ENCODE measurements at regions not wholly inside any gene's neighbourhood (a gene's known extent, or its start where the extent isn't known, plus 50 kb on each side); places are given as distances from the start of the nearest gene placed in this dataset.
A peak's percentile ranks its signal among the peaks of the same experiment; 100 is the strongest.
"Not testable (repeated sequence)": the region's sequence is repeated elsewhere in the genome, so short reads cannot be mapped to it uniquely, and the experiment has no call there.

GRCh38 chr3:8020047-8020841 lies 481.4 kb upstream of the LMCD1 start:
- DNase-seq = no peak

- DNase-seq = no peak
Observed at GRCh38 chr3:8027954-8028353, 473.7 kb upstream of the LMCD1 start.

GRCh38 chr3:8050283-8050682 lies 451.3 kb upstream of the LMCD1 start:
- no peak for DNase-seq

DNA sequence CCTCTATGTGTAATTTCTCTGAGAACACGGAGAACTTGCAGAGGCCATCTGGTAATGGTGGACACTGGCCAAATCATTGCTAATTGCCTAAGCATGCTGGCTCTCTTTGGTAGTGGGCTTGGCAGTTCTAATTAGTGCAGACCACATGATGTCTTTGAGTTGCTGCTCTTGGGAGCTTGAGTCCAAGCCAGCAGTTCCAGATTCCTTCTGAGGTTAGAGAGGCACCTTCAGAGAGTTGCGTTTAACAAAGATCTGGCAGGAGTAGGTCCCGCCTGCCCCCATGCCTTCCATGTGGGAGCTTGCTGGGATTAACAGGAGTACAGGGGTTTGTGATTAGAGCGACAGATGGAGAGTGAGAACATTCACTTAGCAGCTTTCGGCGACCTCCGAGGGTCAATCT lies 449.0 kb upstream of the LMCD1 start:
- DNase-seq = no peak

- not testable (repeated sequence) for DNase-seq
Observed at GRCh38 chr3:8068135-8068534, 433.5 kb upstream of the LMCD1 start.

DNA sequence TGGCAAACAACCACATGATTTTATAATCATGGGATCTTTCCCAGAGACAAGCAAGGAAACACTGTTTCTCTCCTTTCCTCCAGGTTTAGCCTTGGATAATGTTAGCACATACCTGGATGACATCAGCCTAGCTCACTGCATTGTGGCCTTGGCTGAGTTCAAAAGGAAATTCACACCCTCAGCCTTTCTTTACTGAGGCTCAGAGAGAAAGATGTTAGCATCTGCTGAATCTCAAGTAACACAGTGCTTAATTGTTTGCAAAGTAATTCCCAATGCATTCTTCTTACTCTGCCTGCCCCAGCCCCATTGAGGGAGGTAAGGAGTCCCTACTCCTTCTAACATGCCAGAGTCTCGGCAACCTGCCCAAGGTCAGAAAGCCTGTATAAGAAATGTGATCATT lies 432.2 kb upstream of the LMCD1 start:
- no peak for DNase-seq

DNA sequence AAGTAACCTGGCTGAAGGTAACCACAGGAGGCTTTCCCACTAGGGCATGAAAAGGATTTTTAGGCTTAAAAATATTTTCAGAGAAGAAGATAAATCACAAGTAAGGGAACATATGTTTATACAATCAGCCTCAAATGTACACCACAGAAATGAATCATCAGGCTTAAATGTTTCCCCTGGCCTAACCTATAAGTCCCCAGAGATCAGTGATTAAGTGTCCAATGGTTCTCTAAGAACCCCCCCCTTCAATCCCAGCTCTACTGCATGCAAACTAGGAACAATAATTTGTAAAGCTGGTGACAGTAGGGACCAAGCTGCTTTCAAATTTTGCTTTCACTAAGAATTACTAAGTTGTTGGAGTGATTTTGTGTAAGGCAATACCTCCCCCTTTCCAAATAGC lies 431.6 kb upstream of the LMCD1 start:
- DNase-seq = no peak

DNA sequence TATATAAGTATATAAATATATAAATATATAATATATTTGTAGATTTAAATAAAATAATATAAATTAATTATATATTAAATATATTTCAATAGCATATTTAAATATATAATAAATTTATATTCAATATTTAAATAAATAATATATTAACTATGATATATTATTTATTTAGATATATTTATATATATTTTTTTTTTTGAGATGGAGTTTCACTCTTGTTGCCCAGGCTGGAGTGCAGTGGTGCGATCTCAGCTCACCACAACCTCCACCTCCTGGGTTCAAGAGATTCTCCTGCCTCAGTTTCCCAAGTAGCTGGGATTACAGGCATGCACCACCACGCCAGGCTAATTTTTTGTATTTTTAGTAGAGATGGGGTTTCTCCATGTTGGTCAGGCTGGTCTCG lies 426.9 kb upstream of the LMCD1 start:
- DNase-seq = not testable (repeated sequence)

GRCh38 chr3:8077126-8077525 lies 424.5 kb upstream of the LMCD1 start:
- DNase-seq = no peak

DNA sequence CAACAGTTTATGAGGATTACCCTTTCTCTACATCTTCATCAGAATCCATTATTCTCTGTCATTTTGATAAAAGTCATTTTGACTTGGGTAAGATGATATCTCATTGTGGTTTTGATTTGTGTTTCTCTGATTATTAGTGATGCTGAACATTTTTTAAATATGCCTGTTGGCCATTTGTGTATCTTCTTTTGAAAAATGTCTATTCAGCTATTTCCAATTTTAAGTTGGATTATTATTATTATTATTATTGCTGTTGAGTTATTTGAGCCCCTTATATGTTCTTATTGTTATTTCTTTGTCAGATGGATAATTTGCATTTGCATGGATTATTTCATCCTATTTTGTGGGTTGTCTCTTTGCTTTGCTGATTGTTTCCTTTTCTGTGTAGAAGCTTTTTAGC lies 421.2 kb upstream of the LMCD1 start:
- DNase-seq = no peak

GRCh38 chr3:8085498-8085897 lies 416.1 kb upstream of the LMCD1 start:
- DNase-seq = no peak

DNA sequence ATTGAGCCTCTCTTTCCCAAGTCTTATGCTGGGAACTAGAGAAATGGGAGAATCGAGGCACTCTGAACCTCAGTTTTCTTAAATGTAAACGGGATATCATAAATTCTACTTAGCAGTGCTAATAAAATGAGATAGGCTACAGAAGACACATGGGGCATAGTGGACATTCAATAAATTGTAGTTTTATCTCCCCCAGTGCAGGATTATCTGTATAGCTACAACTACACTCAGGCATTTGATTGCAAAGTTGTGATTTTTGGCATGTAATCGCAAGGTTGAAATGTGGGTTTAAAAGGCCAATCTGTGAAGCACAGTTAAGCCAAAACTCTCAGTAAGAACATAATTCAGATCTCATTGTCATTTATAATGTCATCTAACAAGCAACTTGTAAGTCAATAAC lies 413.7 kb upstream of the LMCD1 start:
- DNase-seq = no peak

DNA sequence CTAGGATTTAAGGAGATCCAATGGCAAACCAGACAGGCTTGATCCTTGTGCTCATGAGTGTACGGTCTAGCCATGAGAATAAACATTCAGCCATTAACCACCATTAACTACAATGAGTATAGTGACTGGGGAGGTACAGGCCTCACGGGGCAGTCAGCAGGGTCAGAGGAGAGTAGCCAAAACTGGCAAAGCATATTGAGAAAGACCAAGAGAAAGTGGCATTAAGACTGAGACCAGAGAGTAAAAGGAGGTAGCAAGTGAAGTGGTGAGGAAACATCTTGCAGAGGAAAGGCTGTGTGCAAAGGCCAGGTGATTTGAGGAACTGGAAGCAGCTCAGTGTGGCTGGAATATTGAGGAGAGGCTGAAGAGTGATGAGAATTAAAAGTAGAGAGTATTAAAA lies 407.2 kb upstream of the LMCD1 start:
- DNase-seq = peak; percentile 32 to 66 (median 60)

DNA sequence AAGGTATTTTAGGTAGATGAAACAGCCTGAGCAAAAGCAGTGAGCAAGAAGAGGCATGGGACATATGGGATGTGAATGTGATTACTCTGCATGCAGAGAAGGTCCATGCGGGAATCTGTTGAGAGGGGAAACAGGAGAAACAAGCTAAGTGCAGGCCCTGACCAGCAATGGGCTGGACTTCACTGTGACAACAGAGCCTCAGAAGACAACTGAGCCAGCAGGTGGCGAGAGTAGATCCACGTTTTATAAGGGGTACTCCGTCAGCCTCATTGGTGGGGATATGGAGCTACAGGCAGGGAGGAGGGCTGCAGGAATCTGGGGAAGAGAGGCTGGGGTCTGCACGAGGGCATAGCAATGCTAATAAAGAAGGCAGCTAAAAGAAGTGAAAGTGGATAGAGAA lies 405.9 kb upstream of the LMCD1 start:
- DNase-seq = no peak

GRCh38 chr3:8097690-8098089 lies 403.9 kb upstream of the LMCD1 start:
- DNase-seq = no peak

DNA sequence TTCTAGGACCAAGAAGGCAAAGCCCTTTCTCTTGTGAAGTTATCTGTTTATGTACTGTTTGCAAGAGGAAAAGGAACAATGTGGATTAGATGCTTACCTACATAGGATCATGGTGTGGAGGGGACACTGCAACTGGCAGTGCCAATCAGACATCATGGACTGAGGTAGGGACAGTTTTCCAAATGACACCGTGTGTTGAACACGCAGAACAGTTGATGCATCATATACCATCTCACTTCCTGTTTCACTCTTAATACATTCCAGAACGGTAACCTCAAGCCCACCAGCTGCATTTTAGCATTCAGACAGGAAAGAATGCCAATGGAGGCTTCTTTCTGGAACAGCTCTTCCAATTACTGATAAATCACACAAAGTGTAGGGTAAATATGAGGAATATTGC lies 397.7 kb upstream of the LMCD1 start:
- no peak for DNase-seq

DNA sequence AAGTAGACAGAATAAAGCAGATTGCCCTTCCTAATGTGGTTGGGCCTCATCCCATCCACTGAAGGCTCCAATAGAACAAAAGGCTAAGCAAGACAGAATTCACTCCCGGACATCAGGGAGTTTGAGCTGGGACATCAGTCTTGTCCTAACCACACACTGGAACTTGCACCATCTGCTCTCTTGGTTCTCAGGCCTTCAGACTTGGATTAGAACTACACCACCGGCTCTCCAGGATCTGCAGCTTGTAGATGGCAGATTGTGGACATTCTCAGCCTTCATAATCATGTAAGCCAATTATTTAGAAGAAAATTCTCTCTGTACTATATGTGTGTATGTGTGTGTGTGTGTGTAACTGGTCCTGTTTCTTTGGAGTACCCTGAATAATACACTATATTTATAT lies 394.7 kb upstream of the LMCD1 start:
- no peak for DNase-seq

GRCh38 chr3:8110966-8111798 lies 390.4 kb upstream of the LMCD1 start:
- peak; percentile 72 to 85 (median 80) for DNase-seq

GRCh38 chr3:8112587-8112986 lies 389.0 kb upstream of the LMCD1 start:
- DNase-seq = no peak

DNA sequence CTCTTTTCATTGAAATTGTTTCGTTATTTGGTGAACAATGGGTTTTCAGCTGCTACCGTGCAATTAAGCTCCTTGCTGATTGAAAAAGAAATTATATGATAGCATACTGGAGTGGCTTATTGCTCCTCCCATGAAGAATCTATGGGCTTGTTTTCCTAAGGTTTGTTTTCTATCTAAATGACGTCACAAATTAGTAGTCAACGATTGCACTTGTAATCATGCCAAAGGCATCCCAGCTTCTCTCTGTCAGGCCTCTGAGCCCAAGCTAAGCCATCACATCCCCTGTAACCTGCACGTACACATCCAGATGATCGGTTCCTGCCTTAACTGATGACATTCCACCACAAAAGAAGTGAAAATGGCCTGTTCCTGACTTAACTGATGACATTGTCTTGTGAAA lies 388.0 kb upstream of the LMCD1 start:
- no peak for DNase-seq

DNA sequence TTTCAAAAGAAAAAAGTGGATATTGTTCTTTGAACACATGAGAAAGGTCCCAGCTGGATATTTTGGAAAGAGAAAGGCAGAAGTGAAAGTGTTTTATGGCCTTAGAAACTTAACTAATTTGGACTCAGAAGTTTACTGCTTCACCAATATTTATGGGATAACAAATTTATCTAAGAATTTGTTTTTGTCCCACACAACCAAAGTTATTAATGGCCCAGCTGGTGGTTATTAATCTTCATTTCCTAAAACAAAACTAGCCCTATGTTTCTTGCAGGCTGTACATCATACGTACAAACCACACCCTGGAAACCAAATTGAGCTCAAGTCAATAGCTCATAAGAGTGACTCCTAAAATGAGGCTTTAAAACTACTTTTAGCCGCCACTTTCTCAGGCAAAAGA lies 372.9 kb upstream of the LMCD1 start:
- no peak for DNase-seq

- DNase-seq = no peak
Observed at GRCh38 chr3:8136553-8136952, 365.1 kb upstream of the LMCD1 start.

GRCh38 chr3:8143186-8143585 lies 358.4 kb upstream of the LMCD1 start:
- DNase-seq = no peak

GRCh38 chr3:8145661-8146060 lies 356.0 kb upstream of the LMCD1 start:
- no peak for DNase-seq

Data from suppressor macrophage (primary cell).